Mucosa of rectum (tissue), 2 donors: ENCODE measurements at regions not wholly inside any gene's neighbourhood (a gene's known extent, or its start where the extent isn't known, plus 50 kb on each side); places are given as distances from the start of the nearest gene placed in this dataset.

Experiments
- H3K27ac ChIP-seq, 2 donors: one replicate each; pipeline ENCODE4 v1.7.0; 2013; ENCODE audit warnings: inconsistent platforms in 2 of 2, low read depth in 2 of 2, low read length in 2 of 2
- H3K27me3 ChIP-seq, 2 donors: one replicate each; pipeline ENCODE4 v1.7.0; 2013; ENCODE audit warnings: low read length in 2 of 2; ENCODE audit not compliant: control insufficient read depth in 2 of 2, insufficient read depth in 2 of 2
- H3K36me3 ChIP-seq, 2 donors: one replicate each; pipeline ENCODE4 v1.7.0; 2013; ENCODE audit warnings: low read length in 2 of 2; ENCODE audit not compliant: control insufficient read depth in 2 of 2, insufficient read depth in 2 of 2
- H3K4me1 ChIP-seq, 2 donors: one replicate each; pipeline ENCODE4 v1.7.0; 2013; ENCODE audit warnings: low read length in 2 of 2, mild to moderate bottlenecking in 1 of 2; ENCODE audit not compliant: control insufficient read depth in 2 of 2, insufficient read depth in 2 of 2
- H3K4me3 ChIP-seq, 2 donors: one replicate each; pipeline ENCODE4 v1.7.0; 2013; ENCODE audit warnings: low read length in 2 of 2
- H3K9ac ChIP-seq, 2 donors: one replicate each; pipeline ENCODE4 v1.7.0; 2013; ENCODE audit warnings: low read length in 2 of 2, low read depth in 1 of 2, mild to moderate bottlenecking in 1 of 2
- H3K9me3 ChIP-seq, 2 donors: one replicate each; pipeline ENCODE4 v1.7.0; 2013; ENCODE audit warnings: low read length in 2 of 2; ENCODE audit not compliant: control insufficient read depth in 2 of 2
- donor health status: healthy.
- donor health status: Normal muscosa, but diverticular disease.

DNA sequence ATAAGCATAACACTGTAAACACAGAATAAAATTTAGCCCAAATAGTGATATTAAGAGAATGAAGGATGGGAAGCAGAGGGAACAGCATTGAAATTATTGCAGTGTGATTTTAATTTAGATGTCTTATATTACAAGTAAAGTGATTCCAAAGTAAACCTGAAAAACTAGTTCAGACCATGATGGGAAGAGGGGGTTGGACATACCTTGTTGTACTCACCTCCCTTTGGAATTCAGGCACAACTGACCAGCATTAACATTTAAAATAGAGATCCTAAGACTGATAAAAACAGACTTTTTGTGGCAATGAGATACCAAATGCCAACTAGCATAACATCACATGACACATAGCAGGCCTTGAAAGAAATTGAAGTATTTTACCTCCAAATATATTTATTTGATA is 210.0 kb upstream of the ADRA1D start:
- Histone ChIP-seq H3K27ac (no peak overlapping the region), H3K9me3 (no peaks in the 10 kb centered on the region), H3K27me3 (no peaks in the 10 kb centered on the region), H3K9ac (no peak overlapping the region), H3K4me3 (no peak overlapping the region), H3K4me1 (no peaks in the 10 kb centered on the region), H3K36me3 (no peaks in the 10 kb centered on the region)

GRCh38 chr20:4457566-4458543 is 208.8 kb upstream of the ADRA1D start:
- H3K9me3 ChIP-seq = no peaks in the 10 kb centered on the region
- H3K36me3 ChIP-seq = no peaks in the 10 kb centered on the region
- H3K4me1 ChIP-seq = no peaks in the 10 kb centered on the region
- no peaks in the 10 kb centered on the region for H3K27me3 ChIP-seq
- H3K27ac ChIP-seq = no peak overlapping the region
- no peak overlapping the region for H3K9ac ChIP-seq
- no peak overlapping the region for H3K4me3 ChIP-seq

GRCh38 chr20:4455996-4456395 is 206.9 kb upstream of the ADRA1D start:
- H3K27ac ChIP-seq = no peak overlapping the region
- no peak overlapping the region for H3K4me3 ChIP-seq
- no peaks in the 10 kb centered on the region for H3K4me1 ChIP-seq
- no peak overlapping the region for H3K9ac ChIP-seq
- H3K27me3 ChIP-seq = no peaks in the 10 kb centered on the region
- H3K36me3 ChIP-seq = no peaks in the 10 kb centered on the region
- H3K9me3 ChIP-seq = no peaks in the 10 kb centered on the region

DNA sequence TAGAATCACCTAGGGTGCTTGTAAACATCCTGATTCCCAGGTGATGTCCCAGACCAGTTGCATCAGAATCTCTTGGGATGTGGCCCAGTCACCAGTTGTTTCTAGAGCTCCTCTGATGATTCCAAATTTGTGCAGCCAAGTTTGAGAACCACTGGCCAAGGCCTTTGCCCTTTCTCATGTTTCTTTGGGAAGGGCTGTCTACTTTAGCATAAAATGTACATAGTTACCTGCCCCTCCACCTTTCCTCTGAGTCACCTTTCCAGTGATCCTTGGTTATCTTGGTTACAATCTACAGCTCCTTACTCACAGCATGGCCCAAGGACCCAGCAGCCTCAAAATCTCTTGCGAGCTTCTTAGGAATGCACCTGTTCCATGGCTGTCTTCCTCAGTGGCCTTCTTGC is 206.2 kb upstream of the ADRA1D start:
- Histone ChIP-seq H3K9me3 (no peaks in the 10 kb centered on the region), H3K36me3 (no peaks in the 10 kb centered on the region), H3K27me3 (no peaks in the 10 kb centered on the region), H3K27ac (no peak overlapping the region), H3K4me1 (no peaks in the 10 kb centered on the region), H3K9ac (no peak overlapping the region), H3K4me3 (no peak overlapping the region)

GRCh38 chr20:4454111-4454510 is 205.0 kb upstream of the ADRA1D start:
- Histone ChIP-seq H3K27ac (no peak overlapping the region), H3K4me1 (no peaks in the 10 kb centered on the region), H3K36me3 (no peaks in the 10 kb centered on the region), H3K9me3 (no peaks in the 10 kb centered on the region), H3K27me3 (no peaks in the 10 kb centered on the region), H3K4me3 (no peak overlapping the region), H3K9ac (no peak overlapping the region)

GRCh38 chr20:4453359-4453758 is 204.3 kb upstream of the ADRA1D start:
- H3K4me1 ChIP-seq = no peaks in the 10 kb centered on the region
- H3K27ac ChIP-seq = no peak overlapping the region
- H3K9ac ChIP-seq = no peak overlapping the region
- no peaks in the 10 kb centered on the region for H3K9me3 ChIP-seq
- no peak overlapping the region for H3K4me3 ChIP-seq
- no peaks in the 10 kb centered on the region for H3K36me3 ChIP-seq
- no peaks in the 10 kb centered on the region for H3K27me3 ChIP-seq

GRCh38 chr20:4451487-4452081 is 202.5 kb upstream of the ADRA1D start:
- Histone ChIP-seq H3K9me3 (no peaks in the 10 kb centered on the region), H3K4me3 (no peak overlapping the region), H3K27me3 (no peaks in the 10 kb centered on the region), H3K4me1 (no peaks in the 10 kb centered on the region), H3K9ac (no peak overlapping the region), H3K36me3 (no peaks in the 10 kb centered on the region), H3K27ac (no peak overlapping the region)

GRCh38 chr20:4449957-4450715 is 201.0 kb upstream of the ADRA1D start:
- no peaks in the 10 kb centered on the region for H3K27me3 ChIP-seq
- no peaks in the 10 kb centered on the region for H3K36me3 ChIP-seq
- no peaks in the 10 kb centered on the region for H3K4me1 ChIP-seq
- H3K4me3 ChIP-seq = no peak overlapping the region
- H3K9ac ChIP-seq = no peak overlapping the region
- H3K27ac ChIP-seq = no peak overlapping the region
- H3K9me3 ChIP-seq = no peaks in the 10 kb centered on the region

DNA sequence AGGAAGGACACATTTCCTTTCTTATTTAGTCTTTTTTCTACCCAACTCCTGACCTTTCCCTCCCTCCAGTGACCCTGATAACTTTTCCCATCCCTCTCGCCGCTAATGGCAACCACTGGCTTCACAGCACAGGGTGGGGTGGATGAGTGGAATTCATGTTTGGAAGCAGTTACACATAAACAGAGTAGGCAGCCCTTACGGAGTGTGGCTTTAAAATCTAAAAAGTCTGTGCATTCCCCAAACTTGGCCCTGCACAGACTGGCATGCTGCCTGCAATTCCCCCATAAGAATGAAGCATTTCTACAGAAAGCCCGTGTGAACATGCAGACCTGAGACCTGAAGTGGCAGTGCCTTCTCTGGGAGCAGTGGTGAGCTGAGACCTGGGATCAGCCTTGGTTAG is 196.7 kb upstream of the ADRA1D start:
- Histone ChIP-seq H3K27ac (no peak overlapping the region), H3K9ac (no peak overlapping the region), H3K4me1 (no peaks in the 10 kb centered on the region)

GRCh38 chr20:4445331-4445730 is 196.2 kb upstream of the ADRA1D start:
- Histone ChIP-seq H3K4me3 (no peak overlapping the region), H3K36me3 (no peaks in the 10 kb centered on the region), H3K27ac (no peak overlapping the region), H3K27me3 (no peaks in the 10 kb centered on the region), H3K4me1 (no peaks in the 10 kb centered on the region), H3K9ac (no peak overlapping the region), H3K9me3 (no peaks in the 10 kb centered on the region)

More for the DNA sequence above, 196.7 kb upstream of the ADRA1D start:
- H3K4me3 ChIP-seq = no peak overlapping the region
- H3K9me3 ChIP-seq = no peaks in the 10 kb centered on the region
- no peaks in the 10 kb centered on the region for H3K27me3 ChIP-seq
- H3K36me3 ChIP-seq = no peaks in the 10 kb centered on the region
